ENCODE measurements at regions not wholly inside any gene's neighbourhood (a gene's known extent, or its start where the extent isn't known, plus 50 kb on each side); places are given as distances from the start of the nearest gene placed in this dataset.

- in situ Hi-C loops (cut with HindIII; ENCODE audit: low sequenced_read_pairs) = no loop called here
- H3K4me3 ChIP-seq (ENCODE audit: low read depth, low read length) = no peak overlapping the region
- DNase-seq (ENCODE audit: low read depth) = no peak
- TF ChIP-seq CTCF (IDR thresholded peaks at IDR 0.05; ENCODE audit: low read depth, low read length, missing control alignments) = no peak
These were observed 49.7 kb upstream of the CD28 start for GRCh38 chr2:203656522-203657287.

Measured in astrocyte of the cerebellum (primary cell).